ENCODE measurements at regions not wholly inside any gene's neighbourhood (a gene's known extent, or its start where the extent isn't known, plus 50 kb on each side); places are given as distances from the start of the nearest gene placed in this dataset.

- no peak for TF ChIP-seq ZNF462 (CRISPR knock-in tag; IDR thresholded peaks at IDR 0.05)
- TF ChIP-seq CTCF (conservative IDR thresholded peaks at IDR 0.05; ENCODE audit: low read depth in 2 of 2) = no peak
- no peak for TF ChIP-seq JUNB (IDR thresholded peaks at IDR 0.05; ENCODE audit: unreplicated experiment)
- no peak for TF ChIP-seq POLR2AphosphoS5 (IDR thresholded peaks at IDR 0.05; ENCODE audit: low read depth)
- TF ChIP-seq EZH2 (IDR thresholded peaks at IDR 0.05; ENCODE audit: low read depth, unreplicated experiment) = no peak
- no peak for TF ChIP-seq CREB1 (CRISPR knock-in tag; IDR thresholded peaks at IDR 0.05; ENCODE audit: low read depth)
- TF ChIP-seq, protein P1, sequence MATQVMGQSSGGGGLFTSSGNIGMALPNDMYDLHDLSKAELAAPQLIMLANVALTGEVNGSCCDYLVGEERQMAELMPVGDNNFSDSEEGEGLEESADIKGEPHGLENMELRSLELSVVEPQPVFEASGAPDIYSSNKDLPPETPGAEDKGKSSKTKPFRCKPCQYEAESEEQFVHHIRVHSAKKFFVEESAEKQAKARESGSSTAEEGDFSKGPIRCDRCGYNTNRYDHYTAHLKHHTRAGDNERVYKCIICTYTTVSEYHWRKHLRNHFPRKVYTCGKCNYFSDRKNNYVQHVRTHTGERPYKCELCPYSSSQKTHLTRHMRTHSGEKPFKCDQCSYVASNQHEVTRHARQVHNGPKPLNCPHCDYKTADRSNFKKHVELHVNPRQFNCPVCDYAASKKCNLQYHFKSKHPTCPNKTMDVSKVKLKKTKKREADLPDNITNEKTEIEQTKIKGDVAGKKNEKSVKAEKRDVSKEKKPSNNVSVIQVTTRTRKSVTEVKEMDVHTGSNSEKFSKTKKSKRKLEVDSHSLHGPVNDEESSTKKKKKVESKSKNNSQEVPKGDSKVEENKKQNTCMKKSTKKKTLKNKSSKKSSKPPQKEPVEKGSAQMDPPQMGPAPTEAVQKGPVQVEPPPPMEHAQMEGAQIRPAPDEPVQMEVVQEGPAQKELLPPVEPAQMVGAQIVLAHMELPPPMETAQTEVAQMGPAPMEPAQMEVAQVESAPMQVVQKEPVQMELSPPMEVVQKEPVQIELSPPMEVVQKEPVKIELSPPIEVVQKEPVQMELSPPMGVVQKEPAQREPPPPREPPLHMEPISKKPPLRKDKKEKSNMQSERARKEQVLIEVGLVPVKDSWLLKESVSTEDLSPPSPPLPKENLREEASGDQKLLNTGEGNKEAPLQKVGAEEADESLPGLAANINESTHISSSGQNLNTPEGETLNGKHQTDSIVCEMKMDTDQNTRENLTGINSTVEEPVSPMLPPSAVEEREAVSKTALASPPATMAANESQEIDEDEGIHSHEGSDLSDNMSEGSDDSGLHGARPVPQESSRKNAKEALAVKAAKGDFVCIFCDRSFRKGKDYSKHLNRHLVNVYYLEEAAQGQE (IDR thresholded peaks at IDR 0.05; ENCODE audit: unreplicated experiment) = no peak
- TF ChIP-seq EZH2phosphoT487 (IDR thresholded peaks at IDR 0.05; ENCODE audit: unreplicated experiment) = no peak
- TF ChIP-seq ETS1 (IDR thresholded peaks at IDR 0.05) = no peak
- TF ChIP-seq NANOG (IDR thresholded peaks at IDR 0.05; ENCODE audit: borderline replicate concordance) = no peak
- TF ChIP-seq STAT1 (IDR thresholded peaks at IDR 0.05; ENCODE audit: unreplicated experiment) = no peak
- TF ChIP-seq ZNF114 (CRISPR knock-in tag; IDR thresholded peaks at IDR 0.05) = no peak
- no peak for TF ChIP-seq ZNF331 (CRISPR knock-in tag; IDR thresholded peaks at IDR 0.05; ENCODE audit: low read depth)
These were observed 837.0 kb downstream of the GALC start for GRCh38 chr14:87155856-87156488.

Measured in GM23338 (cell line).